WTC11 (cell line): ENCODE measurements at regions not wholly inside any gene's neighbourhood (a gene's known extent, or its start where the extent isn't known, plus 50 kb on each side); places are given as distances from the start of the nearest gene placed in this dataset.

ENCODE experiments used
- ATAC-seq: fragments of 200-7000 bp; cut with Tn5 transposase; 2 replicates; pipeline ENCODE4 v1.10.0; 2021; ENCODE audit warnings: mild to moderate bottlenecking, moderate library complexity
- CTCF ChIA-PET: fragments of 300-600 bp; sonication (Branson Sonifier 250); formaldehyde crosslinking; loops from one replicate; lab custom pipeline; 2021; ENCODE audit warnings: antibody characterized with exemption; lab: Charles Lee
- POLR2A ChIA-PET: fragments of 350-600 bp; sonication (Branson Sonifier 250); formaldehyde crosslinking; loops from one replicate; lab custom pipeline; 2021; ENCODE audit warnings: antibody characterized with exemption; lab: Charles Lee
- DNase-seq: peaks from one replicate; pipeline ENCODE4 v3.0.0; 2021; ENCODE audit warnings: low spot score
- H3K27ac Mint-ChIP-seq: 2 replicates; pipeline ENCODE4 v1.8.0; 2021; ENCODE audit warnings: mixed read lengths
- H3K27me3 Mint-ChIP-seq: 2 replicates; pipeline ENCODE4 v1.8.0; 2021; ENCODE audit warnings: low read depth, mild to moderate bottlenecking, moderate library complexity, mixed read lengths
- H3K36me3 Mint-ChIP-seq: 2 replicates; pipeline ENCODE4 v1.8.0; 2021; ENCODE audit warnings: mixed read lengths
- H3K4me1 Mint-ChIP-seq: 2 replicates; pipeline ENCODE4 v1.8.0; 2022; ENCODE audit warnings: mixed read lengths
- H3K4me3 Mint-ChIP-seq: 2 replicates; pipeline ENCODE4 v1.8.0; 2021; ENCODE audit warnings: mild to moderate bottlenecking, moderate library complexity, mixed read lengths
- H3K9me3 Mint-ChIP-seq: 2 replicates; pipeline ENCODE4 v1.8.0; 2021; ENCODE audit warnings: mixed read lengths
- AFF4 ChIP-seq: sonication (generic); formaldehyde crosslinking; IDR thresholded peaks from 2 replicates; pipeline ENCODE4 v1.8.1; 2023; ENCODE audit warnings: mild to moderate bottlenecking, missing genetic modification reagents, borderline replicate concordance
- AR ChIP-seq: fragments of 250-450 bp; sonication (Bioruptor Pico); IDR thresholded peaks from 2 replicates; pipeline ENCODE4 v1.9.0; 2021; ENCODE audit warnings: mild to moderate bottlenecking
- CBFB ChIP-seq: sonication (generic); formaldehyde crosslinking; IDR thresholded peaks from 2 replicates; pipeline ENCODE4 v1.8.1; 2022; ENCODE audit warnings: mild to moderate bottlenecking, low read depth, missing genetic modification reagents
- CTCF ChIP-seq: fragments of 200-600 bp; IDR thresholded peaks from 2 replicates; pipeline ENCODE4 v1.8.0; 2022; ENCODE audit warnings: antibody characterized with exemption
- EMX1 ChIP-seq: fragments of 250-450 bp; sonication (Bioruptor Pico); IDR thresholded peaks from 2 replicates; pipeline ENCODE4 v1.8.0; 2021; ENCODE audit warnings: mild to moderate bottlenecking
- ESRRA ChIP-seq: sonication (generic); formaldehyde crosslinking; IDR thresholded peaks from 2 replicates; pipeline ENCODE4 v1.8.1; 2022; ENCODE audit warnings: mild to moderate bottlenecking, missing genetic modification reagents, borderline replicate concordance
- GRHL2 ChIP-seq: fragments of 250-450 bp; sonication (Bioruptor Pico); IDR thresholded peaks from 2 replicates; pipeline ENCODE4 v1.8.0; 2022; ENCODE audit warnings: mild to moderate bottlenecking, moderate library complexity; ENCODE audit not compliant: insufficient replicate concordance, severe bottlenecking
- IRF1 ChIP-seq: sonication (generic); formaldehyde crosslinking; IDR thresholded peaks from 2 replicates; pipeline ENCODE4 v1.8.0; 2023; ENCODE audit warnings: missing genetic modification reagents
- MAX ChIP-seq: sonication (generic); formaldehyde crosslinking; IDR thresholded peaks from 2 replicates; pipeline ENCODE4 v1.8.0; 2022; ENCODE audit warnings: mild to moderate bottlenecking, missing genetic modification reagents
- NR1H2 ChIP-seq: sonication (generic); formaldehyde crosslinking; IDR thresholded peaks from 2 replicates; pipeline ENCODE4 v1.9.0; 2021; ENCODE audit warnings: mild to moderate bottlenecking, moderate library complexity, missing genetic modification reagents
- NR2C2 ChIP-seq: sonication (generic); formaldehyde crosslinking; IDR thresholded peaks from 2 replicates; pipeline ENCODE4 v1.8.0; 2022; ENCODE audit warnings: mild to moderate bottlenecking, missing genetic modification reagents
- NR3C1 ChIP-seq: sonication (generic); formaldehyde crosslinking; conservative IDR thresholded peaks from 2 replicates; pipeline ENCODE4 v1.8.1; 2023; ENCODE audit warnings: low read depth, mild to moderate bottlenecking, missing genetic modification reagents
- PRRX2 ChIP-seq: fragments of 250-450 bp; sonication (Bioruptor Pico); IDR thresholded peaks from 2 replicates; pipeline ENCODE4 v1.8.0; 2021; ENCODE audit warnings: mild to moderate bottlenecking
- RORB ChIP-seq: fragments of 250-450 bp; sonication (Bioruptor Pico); IDR thresholded peaks from 2 replicates; pipeline ENCODE4 v1.9.0; 2021; ENCODE audit warnings: mild to moderate bottlenecking
- STAT6 ChIP-seq: sonication (generic); formaldehyde crosslinking; conservative IDR thresholded peaks from 2 replicates; pipeline ENCODE4 v1.8.1; 2023; ENCODE audit warnings: mild to moderate bottlenecking, low read depth, missing genetic modification reagents, moderate library complexity
- ZNF263 ChIP-seq: sonication (generic); formaldehyde crosslinking; IDR thresholded peaks from 2 replicates; pipeline ENCODE4 v1.8.1; 2022; ENCODE audit warnings: low read depth, mild to moderate bottlenecking, moderate library complexity, missing genetic modification reagents
- ZNF317 ChIP-seq: sonication (generic); formaldehyde crosslinking; IDR thresholded peaks from 2 replicates; pipeline ENCODE4 v1.8.1; 2023; ENCODE audit warnings: low read depth, mild to moderate bottlenecking, moderate library complexity, missing genetic modification reagents, borderline replicate concordance
- ZNF396 ChIP-seq: fragments of 250-450 bp; sonication (Bioruptor Pico); IDR thresholded peaks from 2 replicates; pipeline ENCODE4 v1.8.0; 2021; ENCODE audit warnings: mild to moderate bottlenecking, moderate library complexity, borderline replicate concordance
- ZNF671 ChIP-seq: fragments of 250-450 bp; sonication (Bioruptor Pico); IDR thresholded peaks from 2 replicates; pipeline ENCODE4 v1.8.0; 2021; ENCODE audit warnings: mild to moderate bottlenecking

GRCh38 chr12:38391007-38391406, 74.4 kb downstream of the ALG10B start (continued):
- TF ChIP-seq NR2C2 (CRISPR knock-in tag) (no peak), ZNF317 (CRISPR knock-in tag) (no peak), EMX1 (no peak), NR1H2 (no peak), ESRRA (no peak), ZNF671 (CRISPR knock-in tag) (no peak), CTCF (no peak), GRHL2 (no peak), IRF1 (no peak), AFF4 (CRISPR knock-in tag) (no peak)

GRCh38 chr12:38392554-38393144, 76.1 kb downstream of the ALG10B start:
- Mint-ChIP-seq H3K36me3 (peaks cover 11% of the 10 kb centered on the region; the same call in 1 of the 2 replicates), H3K4me1 (peaks cover 5% of the 10 kb centered on the region; the same call in 1 of the 2 replicates), H3K9me3 (peaks cover 27% of the 10 kb centered on the region), H3K27me3 (no peaks in the 10 kb centered on the region), H3K27ac (no peak overlapping the region), H3K4me3 (no peak overlapping the region)
- DNase-seq (no peak), ATAC-seq (no peak)
- CTCF ChIA-PET: no interaction called here
- POLR2A ChIA-PET: no interaction called here
- TF ChIP-seq NR3C1 (CRISPR knock-in tag) (no peak), CBFB (CRISPR knock-in tag) (no peak), PRRX2 (CRISPR knock-in tag) (no peak), EMX1 (no peak), ZNF263 (CRISPR knock-in tag) (no peak), AR (CRISPR knock-in tag) (no peak), STAT6 (CRISPR knock-in tag) (no peak), MAX (CRISPR knock-in tag) (no peak), RORB (CRISPR knock-in tag) (no peak), ZNF396 (CRISPR knock-in tag) (no peak)
